CD14-positive monocyte (primary cell): ENCODE measurements at regions not wholly inside any gene's neighbourhood (a gene's known extent, or its start where the extent isn't known, plus 50 kb on each side); places are given as distances from the start of the nearest gene placed in this dataset.

ENCODE experiments used
- DNase-seq, 3 donors: peaks; one replicate each; pipeline ENCODE4 v3.0.0-alpha.2; 2011 to 2022
- H2AFZ ChIP-seq: 2 replicates; pipeline ENCODE4 v1.6.0; 2012; ENCODE audit warnings: mild to moderate bottlenecking, low read depth, low read length, inconsistent platforms; ENCODE audit not compliant: insufficient read depth, poor library complexity, severe bottlenecking
- H3K27ac ChIP-seq, 2 donors: 1 replicate in 1 of 2; 2 replicates in 1 of 2; pipeline ENCODE4 v1.5.1; 2012 to 2013; ENCODE audit warnings: low read length in 2 of 2, control low read depth in 1 of 2, inconsistent platforms in 1 of 2, low read depth in 1 of 2, mild to moderate bottlenecking in 1 of 2
- H3K27me3 ChIP-seq, 2 donors: one replicate each; pipeline versions ENCODE4 v1.6.0 to v1.6.1; 2011 to 2013; ENCODE audit warnings: low read length in 2 of 2; ENCODE audit not compliant: control insufficient read depth in 2 of 2, insufficient read depth in 2 of 2
- H3K36me3 ChIP-seq, 2 donors: replicated peaks in 1 of 2; 1 replicate in 1 of 2; 2 replicates in 1 of 2; pipeline versions ENCODE4 v1.5.1 to v1.6.1; 2012 to 2013; ENCODE audit warnings: low read length in 2 of 2, control low read depth in 1 of 2, inconsistent platforms in 1 of 2, mild to moderate bottlenecking in 1 of 2; ENCODE audit not compliant: insufficient read depth in 2 of 2, control insufficient read depth in 1 of 2
- H3K4me1 ChIP-seq, 2 donors: 1 replicate in 1 of 2; 2 replicates in 1 of 2; pipeline versions ENCODE4 v1.5.1 to v1.6.1; 2012 to 2013; ENCODE audit warnings: low read length in 2 of 2, control low read depth in 1 of 2, inconsistent platforms in 1 of 2, mild to moderate bottlenecking in 1 of 2, moderate library complexity in 1 of 2; ENCODE audit not compliant: insufficient read depth in 2 of 2, control insufficient read depth in 1 of 2
- H3K4me2 ChIP-seq: replicated peaks from 2 replicates; pipeline ENCODE3; 2012; ENCODE audit warnings: low read length, moderate library complexity, mild to moderate bottlenecking; ENCODE audit not compliant: poor library complexity, severe bottlenecking; ENCODE audit errors: extremely low read depth
- H3K4me3 ChIP-seq, 3 experiments: fragments of 200-600 bp in 1 of 3; sonication (generic) in 1 of 3; replicated peaks in 1 of 3; 1 replicate in 2 of 3; 2 replicates in 1 of 3; pipeline ENCODE4 v1.5.1; 2011 to 2013; ENCODE audit warnings: low read length in 3 of 3, mild to moderate bottlenecking in 3 of 3, control low read depth in 2 of 3, low read depth in 2 of 3, inconsistent platforms in 1 of 3, moderate library complexity in 1 of 3
- H3K79me2 ChIP-seq: 2 replicates; pipeline ENCODE4 v1.6.0; 2012; ENCODE audit warnings: mild to moderate bottlenecking, control low read depth, inconsistent platforms, low read length, moderate library complexity; ENCODE audit not compliant: insufficient read depth
- H3K9ac ChIP-seq: 2 replicates; pipeline ENCODE4 v1.6.0; 2017; ENCODE audit warnings: low read length, mild to moderate bottlenecking; ENCODE audit not compliant: insufficient read depth, poor library complexity, severe bottlenecking
- H3K9me3 ChIP-seq, 2 donors: replicated peaks in 1 of 2; 1 replicate in 1 of 2; 2 replicates in 1 of 2; pipeline versions ENCODE4 v1.5.1 to v1.6.1; 2012 to 2013; ENCODE audit warnings: low read length in 2 of 2, control low read depth in 1 of 2; ENCODE audit not compliant: control insufficient read depth in 1 of 2, insufficient read depth in 1 of 2
- H4K20me1 ChIP-seq: 2 replicates; pipeline ENCODE4 v1.6.0; 2012; ENCODE audit warnings: mild to moderate bottlenecking, low read length, control low read depth, moderate library complexity; ENCODE audit not compliant: insufficient read depth
- H3K27ac Mint-ChIP-seq, 7 donors: one replicate each; pipeline ENCODE4 v1.8.0; 2020; ENCODE audit warnings: mild to moderate bottlenecking in 7 of 7, mixed read lengths in 7 of 7, moderate library complexity in 6 of 7, inconsistent platforms in 2 of 7
- H3K27me3 Mint-ChIP-seq, 3 donors: one replicate each; pipeline ENCODE4 v1.8.0; 2021 to 2022; ENCODE audit warnings: low read depth in 3 of 3, mild to moderate bottlenecking in 3 of 3, mixed read lengths in 3 of 3, moderate library complexity in 3 of 3, inconsistent platforms in 1 of 3
- H3K36me3 Mint-ChIP-seq, 2 donors: one replicate each; pipeline ENCODE4 v1.8.0; 2020; ENCODE audit warnings: mixed read lengths in 2 of 2, inconsistent platforms in 1 of 2, mild to moderate bottlenecking in 1 of 2
- H3K4me1 Mint-ChIP-seq: one replicate; pipeline ENCODE4 v1.8.0; 2020; ENCODE audit warnings: mild to moderate bottlenecking, mixed read lengths
- H3K4me3 Mint-ChIP-seq, 2 donors: one replicate each; pipeline ENCODE4 v1.8.0; 2020; ENCODE audit warnings: mild to moderate bottlenecking in 2 of 2, mixed read lengths in 2 of 2, moderate library complexity in 1 of 2
- H3K9me3 Mint-ChIP-seq, 7 donors: one replicate each; pipeline ENCODE4 v1.8.0; 2020 to 2022; ENCODE audit warnings: mixed read lengths in 7 of 7, mild to moderate bottlenecking in 6 of 7, moderate library complexity in 6 of 7, inconsistent platforms in 2 of 7
- WGBS: methylation state at CpG from one replicate; pipeline ENCODE4 v1.1.5; 2013; ENCODE audit warnings: missing lambda C conversion rate; ENCODE audit not compliant: insufficient coverage; 5-methylcytosine and 5-hydroxymethylcytosine counted together
- intact Hi-C, 2 donors: fragments of 100-400 bp; cut with micrococcal nuclease; formaldehyde crosslinking; loops; one replicate each; pipeline versions ENCODE4 v1.15.0 to v1.15.1; 2023
- TF ChIP-seq, protein P1 (sequence below): fragments of 200-600 bp; IDR thresholded peaks from one replicate; pipeline ENCODE4 v1.8.0; 2022; ENCODE audit warnings: antibody characterized with exemption, mild to moderate bottlenecking

DNA sequence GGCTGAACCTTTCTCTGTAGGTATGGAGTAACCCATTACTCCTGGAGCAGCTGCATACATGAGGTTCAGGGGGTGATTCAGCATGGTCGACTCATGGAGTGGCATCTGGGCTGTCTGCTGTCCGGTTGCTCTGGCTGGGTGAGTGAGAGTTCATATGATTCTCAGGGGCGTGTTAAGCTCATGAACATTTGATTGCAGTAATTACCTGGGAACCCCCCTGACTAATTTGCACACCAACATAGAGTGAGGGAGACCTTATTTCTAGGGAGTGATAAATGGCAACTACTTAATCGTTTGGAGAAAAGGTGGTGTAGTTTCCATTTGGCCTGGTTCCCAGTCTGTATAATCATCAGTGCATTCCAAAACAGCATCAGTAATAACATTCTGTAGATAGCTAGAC lies 661.9 kb downstream of the ETS1 start:
- Histone ChIP-seq H3K4me1 (no peaks in the 10 kb centered on the region), H3K27ac (no peak overlapping the region), H3K36me3 (no peaks in the 10 kb centered on the region), H2AFZ (no peak overlapping the region), H3K4me2 (no peak overlapping the region), H3K9ac (no peak overlapping the region), H3K27me3 (no peaks in the 10 kb centered on the region), H4K20me1 (no peaks in the 10 kb centered on the region), H3K4me3 (no peak overlapping the region), H3K9me3 (peaks cover 0 to 4% of the 10 kb centered on the region in 2 donors), H3K79me2 (no peaks in the 10 kb centered on the region)
- TF ChIP-seq, protein P1, sequence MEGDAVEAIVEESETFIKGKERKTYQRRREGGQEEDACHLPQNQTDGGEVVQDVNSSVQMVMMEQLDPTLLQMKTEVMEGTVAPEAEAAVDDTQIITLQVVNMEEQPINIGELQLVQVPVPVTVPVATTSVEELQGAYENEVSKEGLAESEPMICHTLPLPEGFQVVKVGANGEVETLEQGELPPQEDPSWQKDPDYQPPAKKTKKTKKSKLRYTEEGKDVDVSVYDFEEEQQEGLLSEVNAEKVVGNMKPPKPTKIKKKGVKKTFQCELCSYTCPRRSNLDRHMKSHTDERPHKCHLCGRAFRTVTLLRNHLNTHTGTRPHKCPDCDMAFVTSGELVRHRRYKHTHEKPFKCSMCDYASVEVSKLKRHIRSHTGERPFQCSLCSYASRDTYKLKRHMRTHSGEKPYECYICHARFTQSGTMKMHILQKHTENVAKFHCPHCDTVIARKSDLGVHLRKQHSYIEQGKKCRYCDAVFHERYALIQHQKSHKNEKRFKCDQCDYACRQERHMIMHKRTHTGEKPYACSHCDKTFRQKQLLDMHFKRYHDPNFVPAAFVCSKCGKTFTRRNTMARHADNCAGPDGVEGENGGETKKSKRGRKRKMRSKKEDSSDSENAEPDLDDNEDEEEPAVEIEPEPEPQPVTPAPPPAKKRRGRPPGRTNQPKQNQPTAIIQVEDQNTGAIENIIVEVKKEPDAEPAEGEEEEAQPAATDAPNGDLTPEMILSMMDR: no peak
- H3K36me3 Mint-ChIP-seq: no peaks in the 10 kb centered on the region
- H3K4me3 Mint-ChIP-seq: no peak overlapping the region
- H3K4me1 Mint-ChIP-seq: no peaks in the 10 kb centered on the region
- no peak for DNase-seq
- no peaks in the 10 kb centered on the region for H3K27me3 Mint-ChIP-seq
- no peak overlapping the region for H3K27ac Mint-ChIP-seq
- peaks cover 0 to 10% (median 5%) of the 10 kb centered on the region in 7 donors for H3K9me3 Mint-ChIP-seq
- intact Hi-C loops: no loop called here
- 100% methylated on average over 1 of the region's 4 CpGs for WGBS

DNA sequence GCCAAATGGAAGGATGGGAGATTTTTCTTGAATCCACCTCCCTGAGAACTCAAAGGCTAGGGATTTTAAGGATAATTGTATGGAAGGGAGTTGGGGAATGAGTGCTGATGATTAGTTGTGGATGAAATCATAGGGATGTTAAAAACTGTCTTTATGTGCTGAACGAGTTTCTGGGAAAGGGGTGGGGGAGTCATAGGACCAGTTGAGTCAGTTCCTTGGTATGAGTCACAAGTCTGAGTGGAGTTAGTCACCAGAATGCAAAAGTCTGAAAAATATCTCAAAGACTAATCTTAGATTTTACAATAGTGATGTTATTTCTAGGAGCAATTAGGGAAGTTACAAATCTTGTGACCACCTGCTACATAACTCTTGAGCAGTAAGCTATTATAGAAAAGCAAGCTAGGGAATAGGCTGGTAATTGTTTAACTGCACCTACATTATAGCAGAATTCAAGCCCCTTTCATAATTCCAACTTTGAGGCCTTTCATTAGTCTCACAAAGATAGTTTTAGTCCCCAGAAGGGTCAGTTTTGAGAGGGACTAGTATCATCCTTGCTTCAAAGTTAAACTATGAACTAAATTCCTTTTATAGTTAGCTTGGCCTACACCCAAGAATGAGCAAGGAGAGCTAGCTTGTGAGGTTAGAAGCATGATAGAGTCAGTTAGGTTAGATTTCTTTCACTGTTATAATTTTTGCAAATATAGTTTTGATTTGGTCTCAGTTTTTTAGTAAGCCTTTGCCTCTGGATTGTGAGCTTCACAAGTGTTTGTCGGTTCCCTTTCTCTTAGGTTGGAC lies 668.0 kb downstream of the ETS1 start:
- no peak overlapping the region for H3K4me3 ChIP-seq
- no peak overlapping the region for H3K4me2 ChIP-seq
- Mint-ChIP-seq H3K27ac (no peak overlapping the region), H3K4me1 (no peaks in the 10 kb centered on the region), H3K9me3 (peaks cover 4 to 24% (median 12%) of the 10 kb centered on the region in 7 donors), H3K36me3 (no peaks in the 10 kb centered on the region), H3K27me3 (no peaks in the 10 kb centered on the region), H3K4me3 (no peak overlapping the region)
- H4K20me1 ChIP-seq: no peaks in the 10 kb centered on the region
- H3K9me3 ChIP-seq: peaks cover 6 to 18% of the 10 kb centered on the region in 2 donors
- intact Hi-C loops: no loop called here
- no peak overlapping the region for H3K9ac ChIP-seq
- no CpG with 5 or more reads among the region's 2 CpGs for WGBS
- H3K4me1 ChIP-seq: no peaks in the 10 kb centered on the region
- TF ChIP-seq, protein P1: no peak
- no peak for DNase-seq
- H3K27me3 ChIP-seq: no peaks in the 10 kb centered on the region
- no peaks in the 10 kb centered on the region for H3K36me3 ChIP-seq
- H2AFZ ChIP-seq: no peak overlapping the region
- no peak overlapping the region for H3K27ac ChIP-seq
- H3K79me2 ChIP-seq: no peaks in the 10 kb centered on the region
